ENCODE measurements at regions not wholly inside any gene's neighbourhood (a gene's known extent, or its start where the extent isn't known, plus 50 kb on each side); places are given as distances from the start of the nearest gene placed in this dataset.
"Not testable (repeated sequence)": the region's sequence is repeated elsewhere in the genome, so short reads cannot be mapped to it uniquely, and the experiment has no call there.

GRCh38 chr19:34088292-34088691 lies 84.0 kb upstream of the LSM14A start:
- no peak for DNase-seq (ENCODE audit: low read depth in 2 of 2)
- no peak overlapping the region for H3K4me3 ChIP-seq (replicated peaks in 1 of 2; ENCODE audit: low read depth in 2 of 2, low read length in 2 of 2)
- TF ChIP-seq, protein P1, sequence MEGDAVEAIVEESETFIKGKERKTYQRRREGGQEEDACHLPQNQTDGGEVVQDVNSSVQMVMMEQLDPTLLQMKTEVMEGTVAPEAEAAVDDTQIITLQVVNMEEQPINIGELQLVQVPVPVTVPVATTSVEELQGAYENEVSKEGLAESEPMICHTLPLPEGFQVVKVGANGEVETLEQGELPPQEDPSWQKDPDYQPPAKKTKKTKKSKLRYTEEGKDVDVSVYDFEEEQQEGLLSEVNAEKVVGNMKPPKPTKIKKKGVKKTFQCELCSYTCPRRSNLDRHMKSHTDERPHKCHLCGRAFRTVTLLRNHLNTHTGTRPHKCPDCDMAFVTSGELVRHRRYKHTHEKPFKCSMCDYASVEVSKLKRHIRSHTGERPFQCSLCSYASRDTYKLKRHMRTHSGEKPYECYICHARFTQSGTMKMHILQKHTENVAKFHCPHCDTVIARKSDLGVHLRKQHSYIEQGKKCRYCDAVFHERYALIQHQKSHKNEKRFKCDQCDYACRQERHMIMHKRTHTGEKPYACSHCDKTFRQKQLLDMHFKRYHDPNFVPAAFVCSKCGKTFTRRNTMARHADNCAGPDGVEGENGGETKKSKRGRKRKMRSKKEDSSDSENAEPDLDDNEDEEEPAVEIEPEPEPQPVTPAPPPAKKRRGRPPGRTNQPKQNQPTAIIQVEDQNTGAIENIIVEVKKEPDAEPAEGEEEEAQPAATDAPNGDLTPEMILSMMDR (IDR thresholded peaks at IDR 0.05; ENCODE audit: low read depth, low read length) = no peak

- DNase-seq (ENCODE audit: low read depth in 2 of 2) = no peak
- no peak overlapping the region for H3K4me3 ChIP-seq (replicated peaks in 1 of 2; ENCODE audit: low read depth in 2 of 2, low read length in 2 of 2)
- TF ChIP-seq, protein P1 (IDR thresholded peaks at IDR 0.05; ENCODE audit: low read depth, low read length) = no peak
Observed at GRCh38 chr19:34089566-34089965, 82.7 kb upstream of the LSM14A start.

GRCh38 chr19:34094960-34095359 lies 77.3 kb upstream of the LSM14A start:
- TF ChIP-seq, protein P1 (IDR thresholded peaks at IDR 0.05; ENCODE audit: low read depth, low read length) = no peak
- H3K4me3 ChIP-seq (replicated peaks in 1 of 2; ENCODE audit: low read depth in 2 of 2, low read length in 2 of 2) = no peak overlapping the region
- DNase-seq (ENCODE audit: low read depth in 2 of 2) = no peak

- not testable (repeated sequence) for DNase-seq (ENCODE audit: low read depth in 2 of 2); H3K4me3 ChIP-seq (replicated peaks in 1 of 2; ENCODE audit: low read depth in 2 of 2, low read length in 2 of 2)
Observed at GRCh38 chr19:34095411-34095810, 76.9 kb upstream of the LSM14A start.

GRCh38 chr19:34096020-34096915 lies 76.0 kb upstream of the LSM14A start:
- H3K4me3 ChIP-seq (replicated peaks in 1 of 2; ENCODE audit: low read depth in 2 of 2, low read length in 2 of 2) = no peak overlapping the region
- TF ChIP-seq, protein P1 (IDR thresholded peaks at IDR 0.05; ENCODE audit: low read depth, low read length) = peak; percentile 42
- DNase-seq (ENCODE audit: low read depth in 2 of 2) = peak; percentile 68 to 73

- H3K4me3 ChIP-seq (replicated peaks in 1 of 2; ENCODE audit: low read depth in 2 of 2, low read length in 2 of 2) = no peak overlapping the region
- TF ChIP-seq, protein P1 (IDR thresholded peaks at IDR 0.05; ENCODE audit: low read depth, low read length) = no peak
- DNase-seq (ENCODE audit: low read depth in 2 of 2) = no peak
Observed at GRCh38 chr19:34104096-34104495, 68.2 kb upstream of the LSM14A start.

- TF ChIP-seq, protein P1 (IDR thresholded peaks at IDR 0.05; ENCODE audit: low read depth, low read length) = no peak
- no peak overlapping the region for H3K4me3 ChIP-seq (replicated peaks in 1 of 2; ENCODE audit: low read depth in 2 of 2, low read length in 2 of 2)
- no peak for DNase-seq (ENCODE audit: low read depth in 2 of 2)
Observed at GRCh38 chr19:34104557-34104956, 67.7 kb upstream of the LSM14A start.
